SK-N-SH (cell line): ENCODE measurements at regions not wholly inside any gene's neighbourhood (a gene's known extent, or its start where the extent isn't known, plus 50 kb on each side); places are given as distances from the start of the nearest gene placed in this dataset.

ENCODE experiments used
- EP300 ChIP-seq, 2 experiments: IDR thresholded peaks; 2 replicates each; pipeline versions ENCODE4 v1.4.0 to v1.6.1; 2012; ENCODE audit warnings: borderline replicate concordance in 1 of 2, low read depth in 1 of 2, low read length in 1 of 2
- NRF1 ChIP-seq: IDR thresholded peaks from 2 replicates; pipeline ENCODE4 v1.6.1; 2012; ENCODE audit warnings: low read depth, mild to moderate bottlenecking, low read length
- POLR2AphosphoS5 ChIP-seq: IDR thresholded peaks from 2 replicates; pipeline ENCODE4 v1.6.1; 2012; ENCODE audit warnings: low read depth, low read length
- RFX5 ChIP-seq: IDR thresholded peaks from 2 replicates; pipeline ENCODE4 v1.6.1; 2012; ENCODE audit warnings: mild to moderate bottlenecking, improper control_type of control experiment, low read length
- TF ChIP-seq, protein P1 (sequence below): IDR thresholded peaks from 2 replicates; pipeline ENCODE4 v1.4.0; 2012; ENCODE audit warnings: low read depth
- TF ChIP-seq, protein P2 (sequence below): fragments of 200-600 bp; sonication (generic); IDR thresholded peaks from 2 replicates; pipeline ENCODE4 v1.6.1; 2017; ENCODE audit warnings: antibody characterized with exemption, mild to moderate bottlenecking, moderate library complexity
- TF ChIP-seq, protein P3 (sequence below): fragments of 150-350 bp; IDR thresholded peaks from 2 replicates; pipeline ENCODE4 v1.6.1; 2016; ENCODE audit warnings: mild to moderate bottlenecking, low read depth, low read length
- TF ChIP-seq, protein P4 (sequence below): IDR thresholded peaks from 2 replicates; pipeline ENCODE4 v1.6.1; 2012; ENCODE audit warnings: mild to moderate bottlenecking, low read depth, low read length, moderate library complexity

DNA sequence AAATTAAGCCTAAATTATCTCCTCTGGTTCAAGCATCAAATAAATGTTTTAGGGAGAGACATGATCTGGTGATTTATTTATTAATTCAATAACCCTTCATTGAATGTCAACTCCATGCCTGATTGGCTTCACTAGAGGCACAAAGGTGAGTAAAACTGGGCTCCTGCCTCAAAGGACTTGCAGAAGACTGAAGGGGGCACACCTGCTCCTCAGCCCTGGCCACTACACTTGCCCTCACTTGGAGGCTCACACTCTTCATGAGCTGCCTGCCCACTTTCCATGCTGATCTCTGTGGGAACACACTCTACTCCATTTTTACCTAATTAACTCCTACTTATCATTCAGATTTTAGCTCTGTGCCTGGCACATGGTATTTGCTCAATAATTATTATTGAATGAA is 84.4 kb upstream of the KCNMB2 start:
- no peak for TF ChIP-seq NRF1
- TF ChIP-seq EP300 (IDR thresholded peaks at IDR 0.05; ENCODE audit: borderline replicate concordance in 1 of 2, low read depth in 1 of 2, low read length in 1 of 2) = no peak
- TF ChIP-seq, protein P1, sequence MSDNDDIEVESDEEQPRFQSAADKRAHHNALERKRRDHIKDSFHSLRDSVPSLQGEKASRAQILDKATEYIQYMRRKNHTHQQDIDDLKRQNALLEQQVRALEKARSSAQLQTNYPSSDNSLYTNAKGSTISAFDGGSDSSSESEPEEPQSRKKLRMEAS = no peak
- TF ChIP-seq, protein P2, sequence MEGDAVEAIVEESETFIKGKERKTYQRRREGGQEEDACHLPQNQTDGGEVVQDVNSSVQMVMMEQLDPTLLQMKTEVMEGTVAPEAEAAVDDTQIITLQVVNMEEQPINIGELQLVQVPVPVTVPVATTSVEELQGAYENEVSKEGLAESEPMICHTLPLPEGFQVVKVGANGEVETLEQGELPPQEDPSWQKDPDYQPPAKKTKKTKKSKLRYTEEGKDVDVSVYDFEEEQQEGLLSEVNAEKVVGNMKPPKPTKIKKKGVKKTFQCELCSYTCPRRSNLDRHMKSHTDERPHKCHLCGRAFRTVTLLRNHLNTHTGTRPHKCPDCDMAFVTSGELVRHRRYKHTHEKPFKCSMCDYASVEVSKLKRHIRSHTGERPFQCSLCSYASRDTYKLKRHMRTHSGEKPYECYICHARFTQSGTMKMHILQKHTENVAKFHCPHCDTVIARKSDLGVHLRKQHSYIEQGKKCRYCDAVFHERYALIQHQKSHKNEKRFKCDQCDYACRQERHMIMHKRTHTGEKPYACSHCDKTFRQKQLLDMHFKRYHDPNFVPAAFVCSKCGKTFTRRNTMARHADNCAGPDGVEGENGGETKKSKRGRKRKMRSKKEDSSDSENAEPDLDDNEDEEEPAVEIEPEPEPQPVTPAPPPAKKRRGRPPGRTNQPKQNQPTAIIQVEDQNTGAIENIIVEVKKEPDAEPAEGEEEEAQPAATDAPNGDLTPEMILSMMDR = no peak
- no peak for TF ChIP-seq POLR2AphosphoS5
- no peak for TF ChIP-seq RFX5
- TF ChIP-seq, protein P3, sequence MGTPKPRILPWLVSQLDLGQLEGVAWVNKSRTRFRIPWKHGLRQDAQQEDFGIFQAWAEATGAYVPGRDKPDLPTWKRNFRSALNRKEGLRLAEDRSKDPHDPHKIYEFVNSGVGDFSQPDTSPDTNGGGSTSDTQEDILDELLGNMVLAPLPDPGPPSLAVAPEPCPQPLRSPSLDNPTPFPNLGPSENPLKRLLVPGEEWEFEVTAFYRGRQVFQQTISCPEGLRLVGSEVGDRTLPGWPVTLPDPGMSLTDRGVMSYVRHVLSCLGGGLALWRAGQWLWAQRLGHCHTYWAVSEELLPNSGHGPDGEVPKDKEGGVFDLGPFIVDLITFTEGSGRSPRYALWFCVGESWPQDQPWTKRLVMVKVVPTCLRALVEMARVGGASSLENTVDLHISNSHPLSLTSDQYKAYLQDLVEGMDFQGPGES = no peak
- TF ChIP-seq, protein P4, sequence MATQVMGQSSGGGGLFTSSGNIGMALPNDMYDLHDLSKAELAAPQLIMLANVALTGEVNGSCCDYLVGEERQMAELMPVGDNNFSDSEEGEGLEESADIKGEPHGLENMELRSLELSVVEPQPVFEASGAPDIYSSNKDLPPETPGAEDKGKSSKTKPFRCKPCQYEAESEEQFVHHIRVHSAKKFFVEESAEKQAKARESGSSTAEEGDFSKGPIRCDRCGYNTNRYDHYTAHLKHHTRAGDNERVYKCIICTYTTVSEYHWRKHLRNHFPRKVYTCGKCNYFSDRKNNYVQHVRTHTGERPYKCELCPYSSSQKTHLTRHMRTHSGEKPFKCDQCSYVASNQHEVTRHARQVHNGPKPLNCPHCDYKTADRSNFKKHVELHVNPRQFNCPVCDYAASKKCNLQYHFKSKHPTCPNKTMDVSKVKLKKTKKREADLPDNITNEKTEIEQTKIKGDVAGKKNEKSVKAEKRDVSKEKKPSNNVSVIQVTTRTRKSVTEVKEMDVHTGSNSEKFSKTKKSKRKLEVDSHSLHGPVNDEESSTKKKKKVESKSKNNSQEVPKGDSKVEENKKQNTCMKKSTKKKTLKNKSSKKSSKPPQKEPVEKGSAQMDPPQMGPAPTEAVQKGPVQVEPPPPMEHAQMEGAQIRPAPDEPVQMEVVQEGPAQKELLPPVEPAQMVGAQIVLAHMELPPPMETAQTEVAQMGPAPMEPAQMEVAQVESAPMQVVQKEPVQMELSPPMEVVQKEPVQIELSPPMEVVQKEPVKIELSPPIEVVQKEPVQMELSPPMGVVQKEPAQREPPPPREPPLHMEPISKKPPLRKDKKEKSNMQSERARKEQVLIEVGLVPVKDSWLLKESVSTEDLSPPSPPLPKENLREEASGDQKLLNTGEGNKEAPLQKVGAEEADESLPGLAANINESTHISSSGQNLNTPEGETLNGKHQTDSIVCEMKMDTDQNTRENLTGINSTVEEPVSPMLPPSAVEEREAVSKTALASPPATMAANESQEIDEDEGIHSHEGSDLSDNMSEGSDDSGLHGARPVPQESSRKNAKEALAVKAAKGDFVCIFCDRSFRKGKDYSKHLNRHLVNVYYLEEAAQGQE = no peak
